Activated B cell treated with CpG ODN at 0.5 μM for 24 hours (primary cell): ENCODE measurements at regions not wholly inside any gene's neighbourhood (a gene's known extent, or its start where the extent isn't known, plus 50 kb on each side); places are given as distances from the start of the nearest gene placed in this dataset.

Experiments
- ATAC-seq: fragments of 200-7000 bp; cut with Tn5 transposase; one replicate; pipeline ENCODE4 v1.10.0; 2021; ENCODE audit warnings: low read depth, mild to moderate bottlenecking, moderate library complexity
- CTCF ChIA-PET: fragments of 350-600 bp; sonication (Branson Sonifier 250); formaldehyde crosslinking; loops from one replicate; lab custom pipeline; 2021; ENCODE audit warnings: antibody characterized with exemption; lab: Charles Lee
- POLR2A ChIA-PET: fragments of 350-600 bp; sonication (Branson Sonifier 250); formaldehyde crosslinking; loops from one replicate; lab custom pipeline; 2021; ENCODE audit warnings: antibody characterized with exemption; lab: Charles Lee
- DNase-seq: peaks from one replicate; pipeline ENCODE4 v3.0.0; 2022
- H3K27ac Mint-ChIP-seq: one replicate; pipeline ENCODE4 v1.8.0; 2020; ENCODE audit warnings: mixed read lengths
- H3K27me3 Mint-ChIP-seq: one replicate; pipeline ENCODE4 v1.8.0; 2021; ENCODE audit warnings: mixed read lengths
- H3K36me3 Mint-ChIP-seq: one replicate; pipeline ENCODE4 v1.8.0; 2021; ENCODE audit warnings: low read depth, mixed read lengths
- H3K4me1 Mint-ChIP-seq: one replicate; pipeline ENCODE4 v1.8.0; 2021; ENCODE audit warnings: mixed read lengths
- H3K4me3 Mint-ChIP-seq: one replicate; pipeline ENCODE4 v1.8.0; 2020; ENCODE audit warnings: mild to moderate bottlenecking, mixed read lengths
- H3K9me3 Mint-ChIP-seq: one replicate; pipeline ENCODE4 v1.8.0; 2020; ENCODE audit warnings: mixed read lengths
- intact Hi-C: fragments of 100-400 bp; cut with micrococcal nuclease; formaldehyde crosslinking; loops from one replicate; pipeline ENCODE4 v1.15.1; 2024
- TF ChIP-seq, protein P1 (sequence below): fragments of 200-600 bp; IDR thresholded peaks from one replicate; pipeline ENCODE4 v1.8.0; 2022; ENCODE audit warnings: antibody characterized with exemption, mild to moderate bottlenecking

DNA sequence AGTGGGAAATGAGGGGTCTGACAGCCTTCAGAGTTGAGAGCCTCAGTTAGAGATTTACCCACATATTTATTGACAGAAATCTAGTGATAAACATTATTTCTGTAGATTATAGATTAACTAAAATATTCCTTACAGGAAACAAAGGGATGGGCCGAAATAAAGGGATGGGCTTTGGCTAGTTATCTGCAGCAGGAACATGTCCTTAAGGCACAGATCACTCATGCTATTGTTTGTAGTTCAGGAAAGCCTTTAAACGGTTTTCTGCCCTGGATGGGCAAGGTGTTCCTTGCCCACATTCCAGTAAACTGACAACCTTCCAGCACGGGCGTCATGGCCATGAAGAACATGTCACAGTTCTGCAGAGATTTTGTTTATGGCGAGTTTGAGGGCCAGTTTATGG, 154.8 kb upstream of the TOM1L1 start:
- DNase-seq = no peak
- Mint-ChIP-seq H3K27me3 (no peaks in the 10 kb centered on the region), H3K4me1 (no peaks in the 10 kb centered on the region), H3K27ac (no peak overlapping the region), H3K9me3 (peaks cover 19% of the 10 kb centered on the region), H3K4me3 (no peak overlapping the region), H3K36me3 (no peaks in the 10 kb centered on the region)
- CTCF ChIA-PET = no interaction called here
- intact Hi-C loops = no loop called here
- POLR2A ChIA-PET = no interaction called here
- no peak for ATAC-seq
- TF ChIP-seq, protein P1, sequence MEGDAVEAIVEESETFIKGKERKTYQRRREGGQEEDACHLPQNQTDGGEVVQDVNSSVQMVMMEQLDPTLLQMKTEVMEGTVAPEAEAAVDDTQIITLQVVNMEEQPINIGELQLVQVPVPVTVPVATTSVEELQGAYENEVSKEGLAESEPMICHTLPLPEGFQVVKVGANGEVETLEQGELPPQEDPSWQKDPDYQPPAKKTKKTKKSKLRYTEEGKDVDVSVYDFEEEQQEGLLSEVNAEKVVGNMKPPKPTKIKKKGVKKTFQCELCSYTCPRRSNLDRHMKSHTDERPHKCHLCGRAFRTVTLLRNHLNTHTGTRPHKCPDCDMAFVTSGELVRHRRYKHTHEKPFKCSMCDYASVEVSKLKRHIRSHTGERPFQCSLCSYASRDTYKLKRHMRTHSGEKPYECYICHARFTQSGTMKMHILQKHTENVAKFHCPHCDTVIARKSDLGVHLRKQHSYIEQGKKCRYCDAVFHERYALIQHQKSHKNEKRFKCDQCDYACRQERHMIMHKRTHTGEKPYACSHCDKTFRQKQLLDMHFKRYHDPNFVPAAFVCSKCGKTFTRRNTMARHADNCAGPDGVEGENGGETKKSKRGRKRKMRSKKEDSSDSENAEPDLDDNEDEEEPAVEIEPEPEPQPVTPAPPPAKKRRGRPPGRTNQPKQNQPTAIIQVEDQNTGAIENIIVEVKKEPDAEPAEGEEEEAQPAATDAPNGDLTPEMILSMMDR = no peak

DNA sequence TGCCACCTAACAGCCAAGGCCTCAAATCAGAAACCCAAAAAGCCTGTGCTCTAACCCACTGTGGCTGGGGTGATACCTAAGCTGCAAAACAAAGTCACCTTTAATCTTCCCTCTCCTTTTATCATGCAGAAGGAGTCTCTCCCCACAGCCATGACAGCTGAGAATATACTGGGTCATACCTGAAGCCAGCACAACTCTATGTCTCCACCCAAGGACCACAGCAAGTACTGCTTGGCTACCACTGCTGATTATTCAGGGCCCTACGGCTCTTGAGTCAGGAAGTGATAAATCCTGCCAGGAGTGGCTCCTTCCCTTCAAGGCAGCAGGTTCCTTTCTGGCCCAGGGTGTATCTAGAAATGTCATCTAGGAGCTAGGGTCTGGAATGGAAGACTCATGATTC, 151.5 kb upstream of the TOM1L1 start:
- no peaks in the 10 kb centered on the region for H3K36me3 Mint-ChIP-seq
- intact Hi-C loops = no loop called here
- no peak overlapping the region for H3K4me3 Mint-ChIP-seq
- ATAC-seq = no peak
- H3K4me1 Mint-ChIP-seq = no peaks in the 10 kb centered on the region
- H3K9me3 Mint-ChIP-seq = peaks cover 15% of the 10 kb centered on the region
- no peak for DNase-seq
- H3K27me3 Mint-ChIP-seq = no peaks in the 10 kb centered on the region
- ChIA-PET CTCF (no interaction called here), POLR2A (no interaction called here)
- no peak overlapping the region for H3K27ac Mint-ChIP-seq
- TF ChIP-seq, protein P1 = no peak

DNA sequence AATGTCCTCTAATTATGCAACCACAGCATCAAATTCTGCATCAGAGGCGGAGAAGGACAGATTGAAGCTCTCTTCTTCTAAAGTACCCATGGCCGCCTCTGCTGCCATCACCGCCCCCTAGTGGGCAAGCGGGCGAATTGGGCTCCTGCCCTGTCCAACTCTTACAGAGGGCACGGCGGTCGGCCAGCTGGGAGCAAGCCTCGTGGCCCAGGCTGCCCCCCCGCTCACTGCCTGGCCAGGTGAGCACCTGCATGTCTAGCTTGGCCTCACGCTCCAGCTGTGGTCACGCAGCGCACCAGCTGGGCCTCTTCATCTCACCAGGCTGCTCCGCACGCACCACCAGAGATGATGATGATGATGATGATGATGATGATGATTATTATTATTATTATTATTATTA, 146.1 kb upstream of the TOM1L1 start:
- CTCF ChIA-PET = no interaction called here
- no peaks in the 10 kb centered on the region for H3K4me1 Mint-ChIP-seq
- no peak for DNase-seq
- H3K9me3 Mint-ChIP-seq = no peaks in the 10 kb centered on the region
- no peak for ATAC-seq
- H3K27me3 Mint-ChIP-seq = no peaks in the 10 kb centered on the region
- intact Hi-C loops = no loop called here
- POLR2A ChIA-PET = no interaction called here
- no peak overlapping the region for H3K4me3 Mint-ChIP-seq
- H3K36me3 Mint-ChIP-seq = no peaks in the 10 kb centered on the region
- H3K27ac Mint-ChIP-seq = no peak overlapping the region
- TF ChIP-seq, protein P1 = no peak

DNA sequence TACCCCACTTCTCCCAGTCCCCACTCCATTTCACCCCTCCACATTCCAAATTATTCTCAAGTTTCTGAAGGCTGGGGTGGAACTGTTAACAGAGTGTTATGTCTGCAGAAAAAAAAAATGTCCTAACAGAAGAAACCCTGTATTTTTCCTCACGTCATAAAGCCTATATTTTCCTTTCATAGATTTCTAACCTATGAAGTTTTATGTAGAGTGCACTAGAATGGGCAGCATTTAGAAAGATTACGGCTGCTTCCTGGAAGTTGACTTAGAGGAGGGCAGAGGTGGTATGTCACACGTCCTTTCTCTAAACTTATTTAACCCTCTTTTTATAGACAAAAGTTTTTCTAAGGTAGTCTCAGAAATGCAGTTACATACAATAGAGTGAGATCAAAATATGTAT, 139.8 kb upstream of the TOM1L1 start:
- no peak for DNase-seq
- TF ChIP-seq, protein P1 = no peak
- Mint-ChIP-seq H3K27ac (no peak overlapping the region), H3K4me3 (no peak overlapping the region), H3K4me1 (no peaks in the 10 kb centered on the region), H3K27me3 (no peaks in the 10 kb centered on the region), H3K9me3 (peaks cover 11% of the 10 kb centered on the region), H3K36me3 (no peaks in the 10 kb centered on the region)
- ChIA-PET CTCF (no interaction called here), POLR2A (no interaction called here)
- no peak for ATAC-seq
- intact Hi-C loops = no loop called here

DNA sequence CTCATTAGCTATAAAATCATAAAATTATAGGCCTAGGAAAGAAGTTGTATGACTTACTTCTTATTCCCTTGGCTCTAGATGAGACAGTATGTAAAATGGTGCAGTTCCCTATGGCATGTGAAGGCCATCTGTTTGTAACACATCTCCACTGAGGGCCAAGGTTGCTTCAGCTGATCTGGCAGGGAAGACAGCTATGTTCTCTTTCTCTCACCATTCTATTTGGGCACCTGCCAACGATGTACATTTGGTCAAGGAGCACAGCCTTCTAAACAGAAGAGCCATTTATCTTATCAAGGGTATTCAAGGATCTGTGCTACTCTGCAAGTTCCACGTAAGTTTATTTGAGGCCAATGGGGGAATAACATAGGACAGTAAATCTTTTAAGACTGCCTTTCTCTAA, 129.8 kb upstream of the TOM1L1 start:
- ATAC-seq = no peak

More for the DNA sequence above, 129.8 kb upstream of the TOM1L1 start:
- no peaks in the 10 kb centered on the region for H3K4me1 Mint-ChIP-seq
- DNase-seq = no peak
- H3K36me3 Mint-ChIP-seq = no peaks in the 10 kb centered on the region
- TF ChIP-seq, protein P1 = no peak
- ChIA-PET POLR2A (no interaction called here), CTCF (no interaction called here)
- H3K4me3 Mint-ChIP-seq = no peak overlapping the region
- intact Hi-C loops = no loop called here
- peaks cover 3% of the 10 kb centered on the region for H3K9me3 Mint-ChIP-seq
- H3K27me3 Mint-ChIP-seq = no peaks in the 10 kb centered on the region
- H3K27ac Mint-ChIP-seq = no peak overlapping the region
